Stimulated activated effector memory CD8-positive, alpha-beta T cell treated with anti-CD3 and anti-CD28 coated beads, Interleukin-12 subunit alpha, Interleukin-12 subunit beta, amount 100 ng/mL, for 72 hours (primary cell): ENCODE measurements at regions not wholly inside any gene's neighbourhood (a gene's known extent, or its start where the extent isn't known, plus 50 kb on each side); places are given as distances from the start of the nearest gene placed in this dataset.
"Not testable (repeated sequence)": the region's sequence is repeated elsewhere in the genome, so short reads cannot be mapped to it uniquely, and the experiment has no call there.

ENCODE experiments used
- ATAC-seq: fragments of 150-1000 bp; cut with Tn5 transposase; 2 replicates; pipeline ENCODE4 v1.10.0; 2021
- DNase-seq, 2 donors: peaks; one replicate each; pipeline ENCODE4 v3.0.0; 2021 to 2022; ENCODE audit warnings: low spot score in 2 of 2
- H3K27ac Mint-ChIP-seq: one replicate; pipeline ENCODE4 v1.8.0; 2022; ENCODE audit warnings: mild to moderate bottlenecking, mixed read lengths
- H3K36me3 Mint-ChIP-seq: one replicate; pipeline ENCODE4 v1.8.0; 2022; ENCODE audit warnings: mild to moderate bottlenecking, mixed read lengths
- H3K4me1 Mint-ChIP-seq: one replicate; pipeline ENCODE4 v1.8.0; 2022; ENCODE audit warnings: mixed read lengths
- H3K4me3 Mint-ChIP-seq: one replicate; pipeline ENCODE4 v1.8.0; 2022; ENCODE audit warnings: mild to moderate bottlenecking, mixed read lengths
- H3K9me3 Mint-ChIP-seq: one replicate; pipeline ENCODE4 v1.8.0; 2022; ENCODE audit warnings: mixed read lengths

- H3K27ac Mint-ChIP-seq: no peak overlapping the region
- ATAC-seq (peak; percentile 8), DNase-seq (no peak)
- no peaks in the 10 kb centered on the region for H3K36me3 Mint-ChIP-seq
- no peaks in the 10 kb centered on the region for H3K4me1 Mint-ChIP-seq
- H3K4me3 Mint-ChIP-seq: no peak overlapping the region
- no peaks in the 10 kb centered on the region for H3K9me3 Mint-ChIP-seq
Measured at GRCh38 chr1:157334041-157334440, 195.8 kb upstream of the ETV3 start.

- H3K9me3 Mint-ChIP-seq, H3K4me1 Mint-ChIP-seq, DNase-seq, ATAC-seq, H3K36me3 Mint-ChIP-seq, H3K4me3 Mint-ChIP-seq, H3K27ac Mint-ChIP-seq: not testable (repeated sequence)
Measured at GRCh38 chr1:157330177-157330576, 192.0 kb upstream of the ETV3 start.

GRCh38 chr1:157328120-157328519 lies 189.9 kb upstream of the ETV3 start:
- not testable (repeated sequence) for ATAC-seq, H3K4me3 Mint-ChIP-seq, H3K36me3 Mint-ChIP-seq, H3K9me3 Mint-ChIP-seq, H3K4me1 Mint-ChIP-seq, H3K27ac Mint-ChIP-seq, DNase-seq

- no peaks in the 10 kb centered on the region for H3K4me1 Mint-ChIP-seq
- no peak for DNase-seq
- H3K9me3 Mint-ChIP-seq: no peaks in the 10 kb centered on the region
- no peak overlapping the region for H3K27ac Mint-ChIP-seq
- no peaks in the 10 kb centered on the region for H3K36me3 Mint-ChIP-seq
- ATAC-seq: no peak
- H3K4me3 Mint-ChIP-seq: no peak overlapping the region
Measured at GRCh38 chr1:157326173-157326859, 188.1 kb upstream of the ETV3 start.

GRCh38 chr1:157325220-157325619 lies 187.0 kb upstream of the ETV3 start:
- no peak for DNase-seq
- Mint-ChIP-seq H3K4me3 (no peak overlapping the region), H3K36me3 (no peaks in the 10 kb centered on the region), H3K27ac (no peak overlapping the region), H3K4me1 (no peaks in the 10 kb centered on the region), H3K9me3 (peaks cover 2% of the 10 kb centered on the region)
- no peak for ATAC-seq

GRCh38 chr1:157321972-157322371 lies 183.8 kb upstream of the ETV3 start:
- H3K9me3 Mint-ChIP-seq: peaks cover 16% of the 10 kb centered on the region
- not testable (repeated sequence) for DNase-seq, H3K4me3 Mint-ChIP-seq, H3K27ac Mint-ChIP-seq, H3K36me3 Mint-ChIP-seq, H3K4me1 Mint-ChIP-seq, ATAC-seq

- Mint-ChIP-seq H3K4me3 (no peak overlapping the region), H3K4me1 (no peaks in the 10 kb centered on the region), H3K27ac (no peak overlapping the region), H3K36me3 (no peaks in the 10 kb centered on the region), H3K9me3 (peaks cover 20% of the 10 kb centered on the region)
- ATAC-seq: no peak
- DNase-seq: no peak
Measured at GRCh38 chr1:157319567-157319966, 181.4 kb upstream of the ETV3 start.

- H3K9me3 Mint-ChIP-seq: peaks cover 20% of the 10 kb centered on the region
- not testable (repeated sequence) for H3K4me1 Mint-ChIP-seq
Measured at GRCh38 chr1:157317229-157317628, 179.0 kb upstream of the ETV3 start.

GRCh38 chr1:157315544-157315943 lies 177.3 kb upstream of the ETV3 start:
- Mint-ChIP-seq H3K36me3 (no peaks in the 10 kb centered on the region), H3K27ac (no peak overlapping the region), H3K4me3 (no peak overlapping the region), H3K9me3 (peaks cover 20% of the 10 kb centered on the region), H3K4me1 (no peaks in the 10 kb centered on the region)
- DNase-seq (no peak), ATAC-seq (no peak)

More at GRCh38 chr1:157317229-157317628, 179.0 kb upstream of the ETV3 start:
- H3K36me3 Mint-ChIP-seq, H3K4me3 Mint-ChIP-seq, H3K27ac Mint-ChIP-seq, DNase-seq, ATAC-seq: not testable (repeated sequence)

- Mint-ChIP-seq H3K4me1 (no peaks in the 10 kb centered on the region), H3K36me3 (no peaks in the 10 kb centered on the region), H3K9me3 (peaks cover 12% of the 10 kb centered on the region), H3K27ac (no peak overlapping the region), H3K4me3 (no peak overlapping the region)
- DNase-seq (no peak), ATAC-seq (no peak)
Measured at GRCh38 chr1:157314408-157314807, 176.2 kb upstream of the ETV3 start.

GRCh38 chr1:157313240-157313807 lies 175.1 kb upstream of the ETV3 start:
- no peak overlapping the region for H3K27ac Mint-ChIP-seq
- no peaks in the 10 kb centered on the region for H3K36me3 Mint-ChIP-seq
- ATAC-seq (no peak), DNase-seq (no peak)
- no peaks in the 10 kb centered on the region for H3K4me1 Mint-ChIP-seq
- H3K9me3 Mint-ChIP-seq: peaks cover 11% of the 10 kb centered on the region
- H3K4me3 Mint-ChIP-seq: no peak overlapping the region

- no peaks in the 10 kb centered on the region for H3K36me3 Mint-ChIP-seq
- DNase-seq (no peak), ATAC-seq (no peak)
- no peak overlapping the region for H3K27ac Mint-ChIP-seq
- H3K9me3 Mint-ChIP-seq: peaks cover 5% of the 10 kb centered on the region
- no peaks in the 10 kb centered on the region for H3K4me1 Mint-ChIP-seq
- no peak overlapping the region for H3K4me3 Mint-ChIP-seq
Measured at GRCh38 chr1:157312082-157312812, 174.1 kb upstream of the ETV3 start.

- H3K4me3 Mint-ChIP-seq: no peak overlapping the region
- no peak overlapping the region for H3K27ac Mint-ChIP-seq
- H3K4me1 Mint-ChIP-seq: no peaks in the 10 kb centered on the region
- no peaks in the 10 kb centered on the region for H3K36me3 Mint-ChIP-seq
- peaks cover 3% of the 10 kb centered on the region for H3K9me3 Mint-ChIP-seq
- DNase-seq (no peak), ATAC-seq (no peak)
Measured at GRCh38 chr1:157311730-157312081, 173.5 kb upstream of the ETV3 start.

GRCh38 chr1:157310805-157311729 lies 172.9 kb upstream of the ETV3 start:
- H3K27ac Mint-ChIP-seq, H3K9me3 Mint-ChIP-seq, DNase-seq, H3K4me1 Mint-ChIP-seq, H3K4me3 Mint-ChIP-seq, H3K36me3 Mint-ChIP-seq: not testable (repeated sequence)
- ATAC-seq: peak; percentile 21

GRCh38 chr1:157310401-157310800 lies 172.2 kb upstream of the ETV3 start:
- Mint-ChIP-seq H3K4me1 (no peaks in the 10 kb centered on the region), H3K9me3 (no peaks in the 10 kb centered on the region), H3K4me3 (no peak overlapping the region), H3K36me3 (no peaks in the 10 kb centered on the region), H3K27ac (no peak overlapping the region)
- ATAC-seq (no peak), DNase-seq (no peak)
